Midbrain (tissue), 1 donor: ENCODE measurements at regions not wholly inside any gene's neighbourhood (a gene's known extent, or its start where the extent isn't known, plus 50 kb on each side); places are given as distances from the start of the nearest gene placed in this dataset.

Experiments
- DNase-seq: peaks from one replicate; lab custom pipeline; 2025; lab: John Stamatoyannopoulos, UW

GRCh38 chr20:6560978-6561377 is 206.5 kb upstream of the BMP2 start:
- no peak for DNase-seq

GRCh38 chr20:6559791-6560190 is 207.7 kb upstream of the BMP2 start:
- DNase-seq = no peak

DNA sequence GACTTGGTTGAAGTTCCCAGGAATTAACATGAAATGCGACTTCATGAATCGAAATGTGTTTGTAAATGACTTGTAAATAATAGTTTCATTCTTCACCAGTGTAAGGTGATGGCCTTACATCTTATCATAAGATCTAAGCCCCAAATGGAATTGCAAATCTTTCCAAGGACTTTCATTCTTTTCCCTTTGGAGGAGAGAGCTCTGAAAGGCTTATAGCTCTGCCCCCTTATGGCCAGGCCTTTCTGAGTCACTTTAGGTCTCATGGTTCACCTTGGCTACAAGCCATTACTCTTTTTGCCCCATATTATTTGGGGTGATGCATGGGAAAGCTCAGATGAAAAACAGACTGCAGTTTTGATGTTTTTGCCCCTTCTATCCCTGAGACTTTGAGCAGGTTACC is 209.1 kb upstream of the BMP2 start:
- no peak for DNase-seq

DNA sequence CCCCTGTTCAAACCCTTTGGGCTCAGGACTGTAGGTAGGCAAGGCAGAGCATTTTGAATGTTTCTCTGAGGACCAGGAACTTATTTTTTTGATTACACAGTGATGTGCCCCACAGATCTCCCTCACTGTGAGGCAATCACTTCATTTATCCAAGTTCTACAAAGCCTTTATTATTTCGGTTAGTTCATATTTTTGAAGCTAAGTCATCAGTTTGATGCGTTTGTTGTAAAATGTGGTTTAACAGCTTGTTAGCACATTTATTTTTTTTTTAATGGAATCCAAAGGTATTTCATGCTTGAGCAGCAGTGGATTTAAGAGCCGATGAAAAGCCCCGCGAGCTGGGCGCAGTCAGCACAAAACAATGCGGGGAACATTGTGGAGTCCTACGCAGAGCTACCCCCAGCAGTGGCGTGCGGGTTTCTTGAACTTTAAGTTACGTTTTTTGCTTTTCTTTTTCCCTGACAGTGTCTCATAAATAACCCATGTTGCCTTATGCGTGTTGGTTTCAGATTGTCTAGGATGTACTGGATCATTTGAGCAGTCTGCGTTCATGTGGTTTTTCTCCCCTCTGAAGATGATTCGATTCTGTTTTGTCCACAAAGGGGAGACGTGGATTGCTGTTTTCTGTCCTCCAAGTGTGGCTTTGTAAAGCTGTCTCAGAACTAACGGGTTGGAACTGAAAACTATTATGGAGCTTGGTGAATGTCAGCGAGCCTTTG is 233.6 kb upstream of the BMP2 start:
- DNase-seq = no peak

- no peak for DNase-seq
Observed at GRCh38 chr20:6533351-6533750, 234.1 kb upstream of the BMP2 start.

DNA sequence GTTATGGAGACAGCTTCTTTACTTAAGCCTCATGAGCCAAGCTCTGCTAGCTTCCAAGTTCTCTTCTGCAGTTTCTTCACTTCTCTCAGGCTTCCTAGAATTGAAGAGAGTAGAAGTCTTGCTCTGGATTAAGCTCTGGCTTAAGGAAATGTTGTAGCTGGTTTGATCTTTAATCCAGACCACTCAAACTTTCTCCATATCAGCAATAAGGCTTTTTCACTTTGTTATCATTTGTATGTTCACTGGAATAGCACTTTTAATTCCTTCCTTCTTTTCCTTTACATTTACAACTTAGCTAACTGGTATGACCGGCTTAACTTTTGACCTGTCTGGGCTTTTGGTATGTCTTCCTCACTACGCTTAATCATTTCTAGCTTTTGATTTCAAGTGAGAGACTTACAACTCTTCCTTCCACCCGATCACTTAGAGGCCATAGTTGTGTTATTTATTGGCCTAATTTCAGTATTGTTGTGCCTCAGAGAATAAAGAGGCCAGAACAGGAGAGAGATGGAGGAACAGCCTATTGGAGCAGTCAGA is 236.6 kb upstream of the BMP2 start:
- DNase-seq = no peak

- DNase-seq = no peak
Observed at GRCh38 chr20:6530254-6530653, 237.2 kb upstream of the BMP2 start.

GRCh38 chr20:6525447-6526303 is 241.8 kb upstream of the BMP2 start:
- no peak for DNase-seq

DNA sequence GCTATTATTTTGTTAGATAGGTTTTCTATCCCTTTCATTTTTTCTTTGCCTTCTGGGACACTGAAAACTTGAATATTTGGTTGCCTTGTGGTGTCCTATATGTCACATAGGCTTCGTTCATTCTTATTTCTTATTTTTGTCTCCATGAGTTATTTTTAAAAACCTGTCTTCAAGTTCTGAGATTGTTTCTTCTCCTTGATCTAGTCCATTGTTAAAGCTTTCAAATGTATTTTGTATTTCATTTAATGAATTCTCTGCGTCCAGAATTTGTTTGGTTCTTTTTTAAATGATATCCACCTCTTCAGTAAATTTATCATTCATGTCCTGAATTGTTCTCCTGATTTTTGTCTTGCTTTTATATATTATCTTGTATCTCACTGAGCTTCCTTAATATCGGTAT is 243.2 kb upstream of the BMP2 start:
- no peak for DNase-seq

DNA sequence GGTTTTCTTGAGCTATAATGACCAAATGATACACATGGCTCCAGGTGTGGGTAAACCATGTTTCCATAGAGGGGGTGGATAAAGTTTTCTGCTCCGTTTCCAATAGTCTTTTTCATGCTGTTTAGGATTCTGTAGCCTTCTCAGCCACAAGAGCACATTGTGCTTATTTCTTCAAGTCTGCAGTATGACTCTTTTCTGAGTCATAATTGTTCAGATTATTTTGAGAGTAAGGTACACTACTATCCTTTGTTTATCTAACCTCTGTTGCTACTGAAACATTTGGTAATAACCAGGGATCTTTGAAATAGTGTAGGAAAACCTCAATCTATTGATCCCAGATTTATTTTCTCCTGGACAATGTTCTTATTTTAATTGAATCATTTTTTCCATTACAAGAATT is 247.9 kb upstream of the BMP2 start:
- DNase-seq = no peak

- no peak for DNase-seq
Observed at GRCh38 chr20:6515261-6515660, 252.2 kb upstream of the BMP2 start.

GRCh38 chr20:6513599-6513998 is 253.9 kb upstream of the BMP2 start:
- DNase-seq = no peak

DNA sequence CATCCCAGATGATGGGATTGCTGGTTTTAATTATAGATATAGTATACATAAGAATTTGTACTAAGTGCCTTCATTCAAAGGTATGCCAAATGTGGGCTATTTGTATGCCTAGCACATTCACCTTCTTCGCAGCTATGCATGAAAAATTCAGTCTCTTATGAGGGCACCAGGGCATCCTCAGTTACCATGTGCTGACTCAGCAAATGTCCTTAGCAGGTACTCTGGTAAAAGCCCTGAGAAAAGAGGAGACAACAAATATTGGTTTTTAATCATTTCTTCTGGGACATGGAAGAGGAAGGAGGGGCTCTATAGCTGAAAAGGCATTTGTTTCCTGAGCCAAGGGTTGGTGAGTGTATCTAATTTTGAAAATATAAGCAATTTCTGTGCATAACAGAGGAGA is 258.1 kb upstream of the BMP2 start:
- no peak for DNase-seq

GRCh38 chr20:6506906-6507305 is 260.6 kb upstream of the BMP2 start:
- DNase-seq = no peak

- no peak for DNase-seq
Observed at GRCh38 chr20:6504826-6505225, 262.7 kb upstream of the BMP2 start.

DNA sequence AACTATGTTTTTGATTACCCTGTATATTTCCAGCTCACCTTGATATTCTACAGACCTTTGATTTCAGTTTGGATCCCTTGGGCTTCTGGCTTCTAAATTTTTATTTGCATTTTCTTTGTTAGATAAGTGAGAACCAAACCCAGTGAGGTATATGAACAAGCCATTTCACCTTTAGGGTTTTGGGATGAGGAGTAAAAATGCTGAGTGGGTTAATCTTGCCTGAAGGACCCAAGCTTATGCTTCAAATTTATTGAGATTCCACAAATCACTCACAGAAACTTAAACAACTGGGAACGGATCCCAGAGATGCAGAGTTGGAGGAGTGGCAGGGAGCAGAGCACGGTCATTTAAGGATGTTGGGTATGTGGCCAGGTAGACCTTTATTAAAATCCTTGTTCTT is 263.3 kb upstream of the BMP2 start:
- DNase-seq = no peak

GRCh38 chr20:6502999-6503398 is 264.5 kb upstream of the BMP2 start:
- no peak for DNase-seq

DNA sequence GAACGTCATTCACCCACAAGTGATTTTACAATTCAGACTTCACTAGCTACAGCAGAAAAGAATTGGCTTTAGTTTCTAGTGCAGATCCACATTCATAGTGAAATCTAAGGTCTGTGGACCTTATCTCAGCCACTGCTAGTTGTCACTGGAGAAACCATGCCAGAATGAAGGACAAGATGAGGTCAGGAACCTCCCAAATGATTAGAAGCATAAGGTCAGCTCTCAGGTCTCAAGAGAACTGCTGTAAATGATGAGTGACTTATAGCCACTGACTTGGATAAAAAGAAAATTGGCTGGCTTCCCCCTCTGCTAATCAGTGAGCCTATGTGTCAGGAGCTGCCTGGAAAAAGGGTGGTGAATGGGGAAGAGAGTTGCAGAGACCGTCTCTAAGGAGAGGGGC is 265.3 kb upstream of the BMP2 start:
- DNase-seq = no peak

DNA sequence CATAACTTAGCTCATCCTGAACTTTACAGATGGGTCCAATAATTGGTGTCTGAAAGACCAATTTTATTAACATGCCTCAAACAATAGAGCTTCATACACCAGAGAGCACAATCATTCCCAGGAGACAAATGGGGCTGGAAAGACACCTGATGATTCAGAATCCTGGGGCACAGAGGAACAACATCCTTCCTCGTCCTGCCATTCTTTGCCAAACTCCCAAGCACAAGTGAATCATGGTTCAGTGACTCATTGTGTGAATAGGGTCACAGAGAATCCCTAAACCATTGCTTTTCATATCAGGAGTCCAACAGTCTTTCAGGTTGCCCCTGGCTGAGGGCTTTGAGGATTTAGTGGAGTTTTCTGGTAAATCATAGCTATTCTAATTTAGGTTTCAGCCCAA is 266.4 kb upstream of the BMP2 start:
- no peak for DNase-seq

GRCh38 chr20:6499566-6499965 is 267.9 kb upstream of the BMP2 start:
- DNase-seq = no peak

DNA sequence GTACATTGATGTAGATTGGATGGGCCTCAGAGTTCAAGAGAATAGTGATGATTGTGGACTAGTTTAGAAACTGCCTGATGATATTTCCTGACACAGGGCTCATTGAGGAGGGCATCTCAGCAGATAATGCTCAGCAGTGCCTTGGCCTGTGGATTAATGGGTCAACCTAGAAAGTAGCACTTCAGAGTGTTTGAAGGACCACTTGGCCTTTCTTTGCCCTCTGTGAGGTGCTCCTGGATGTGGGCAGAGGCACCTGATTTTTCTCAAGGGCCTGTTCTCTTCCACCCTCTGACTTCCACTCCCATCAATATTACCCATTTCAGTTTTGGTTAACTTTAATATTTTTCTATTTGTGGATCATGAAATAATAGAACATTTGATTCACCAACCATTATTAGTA is 270.6 kb upstream of the BMP2 start:
- DNase-seq = no peak

GRCh38 chr20:6495907-6496306 is 271.6 kb upstream of the BMP2 start:
- no peak for DNase-seq
